Brain microvascular endothelial cell (primary cell): ENCODE measurements at regions not wholly inside any gene's neighbourhood (a gene's known extent, or its start where the extent isn't known, plus 50 kb on each side); places are given as distances from the start of the nearest gene placed in this dataset.

Experiments
- DNase-seq: peaks from one replicate; pipeline ENCODE4 v3.0.0-alpha.2; 2020
- H3K27ac ChIP-seq: fragments of 250-450 bp; sonication (Bioruptor Pico); 2 replicates; pipeline ENCODE4 v1.5.1; 2020; ENCODE audit warnings: mild to moderate bottlenecking, moderate library complexity
- H3K27me3 ChIP-seq: fragments of 250-450 bp; sonication (Bioruptor Pico); replicated peaks from 2 replicates; pipeline ENCODE4 v1.5.1; 2020; ENCODE audit warnings: mild to moderate bottlenecking
- H3K36me3 ChIP-seq: fragments of 250-450 bp; sonication (Bioruptor Pico); replicated peaks from 2 replicates; pipeline ENCODE4 v1.5.1; 2020; ENCODE audit warnings: mild to moderate bottlenecking
- H3K4me3 ChIP-seq: 2 replicates; pipeline ENCODE4 v1.5.1; 2011; ENCODE audit warnings: low read depth, mild to moderate bottlenecking, control low read depth, low read length, moderate library complexity
- CTCF ChIP-seq: IDR thresholded peaks from 2 replicates; pipeline ENCODE4 v1.5.1; 2011; ENCODE audit warnings: low read depth, mild to moderate bottlenecking, moderate library complexity, low read length, control low read depth, inconsistent platforms; ENCODE audit errors: missing control alignments
- in situ Hi-C: cut with HindIII; loops from 2 replicates; pipeline ENCODE4 v1.10.0; 2017; ENCODE audit warnings: low sequenced_read_pairs, low pct_ligation_motif_present

GRCh38 chr1:14143777-14144176 is 443.8 kb downstream of the PRDM2 start:
- DNase-seq, result no peak
- TF ChIP-seq CTCF, result no peak
- Histone ChIP-seq H3K4me3 (no peak overlapping the region), H3K36me3 (no peaks in the 10 kb centered on the region), H3K27me3 (no peaks in the 10 kb centered on the region), H3K27ac (no peak overlapping the region)
- in situ Hi-C loops, result no loop called here

GRCh38 chr1:14148526-14148925 is 448.5 kb downstream of the PRDM2 start:
- DNase-seq, result no peak
- Histone ChIP-seq H3K36me3 (no peaks in the 10 kb centered on the region), H3K27ac (no peak overlapping the region), H3K4me3 (no peak overlapping the region), H3K27me3 (no peaks in the 10 kb centered on the region)
- TF ChIP-seq CTCF, result no peak
- in situ Hi-C loops, result no loop called here

- in situ Hi-C loops, result no loop called here
- no peak for DNase-seq
- no peak overlapping the region for H3K27ac ChIP-seq
- no peaks in the 10 kb centered on the region for H3K36me3 ChIP-seq
- no peaks in the 10 kb centered on the region for H3K27me3 ChIP-seq
- no peak overlapping the region for H3K4me3 ChIP-seq
- no peak for TF ChIP-seq CTCF
Measured at GRCh38 chr1:14149431-14149830, 449.1 kb upstream of the KAZN start.

GRCh38 chr1:14156543-14156942 is 441.9 kb upstream of the KAZN start:
- TF ChIP-seq CTCF, result no peak
- Histone ChIP-seq H3K36me3 (no peaks in the 10 kb centered on the region), H3K27me3 (no peaks in the 10 kb centered on the region), H3K27ac (no peak overlapping the region), H3K4me3 (no peak overlapping the region)
- no peak for DNase-seq
- in situ Hi-C loops, result no loop called here

- TF ChIP-seq CTCF, result no peak
- DNase-seq, result no peak
- H3K27me3 ChIP-seq, result no peaks in the 10 kb centered on the region
- in situ Hi-C loops, result no loop called here
- H3K27ac ChIP-seq, result no peak overlapping the region
- H3K4me3 ChIP-seq, result no peak overlapping the region
- no peaks in the 10 kb centered on the region for H3K36me3 ChIP-seq
Measured at GRCh38 chr1:14160781-14161180, 437.7 kb upstream of the KAZN start.

GRCh38 chr1:14163246-14163645 is 435.2 kb upstream of the KAZN start:
- in situ Hi-C loops, result no loop called here
- DNase-seq, result no peak
- no peaks in the 10 kb centered on the region for H3K36me3 ChIP-seq
- TF ChIP-seq CTCF, result no peak
- no peak overlapping the region for H3K27ac ChIP-seq
- H3K4me3 ChIP-seq, result no peak overlapping the region
- no peaks in the 10 kb centered on the region for H3K27me3 ChIP-seq
